ENCODE measurements at regions not wholly inside any gene's neighbourhood (a gene's known extent, or its start where the extent isn't known, plus 50 kb on each side); places are given as distances from the start of the nearest gene placed in this dataset.
"Not testable (repeated sequence)": the region's sequence is repeated elsewhere in the genome, so short reads cannot be mapped to it uniquely, and the experiment has no call there.

- Mint-ChIP-seq H3K9me3 (ENCODE audit: unreplicated experiment) (peaks cover 11% of the 10 kb centered on the region), H3K4me3 (ENCODE audit: unreplicated experiment) (no peak overlapping the region), H3K4me1 (ENCODE audit: low read depth, unreplicated experiment) (no peaks in the 10 kb centered on the region), H3K27ac (ENCODE audit: unreplicated experiment) (no peak overlapping the region), H3K36me3 (ENCODE audit: insufficient read depth, unreplicated experiment) (no peaks in the 10 kb centered on the region), H3K27me3 (ENCODE audit: insufficient read depth, unreplicated experiment) (peaks cover 7% of the 10 kb centered on the region)
- H3K9me3 ChIP-seq: peaks cover 5% of the 10 kb centered on the region; the same call in 1 of the 2 replicates
- H3K4me3 ChIP-seq (ENCODE audit: low read depth, low read length): no peak overlapping the region
- TF ChIP-seq, protein P1, sequence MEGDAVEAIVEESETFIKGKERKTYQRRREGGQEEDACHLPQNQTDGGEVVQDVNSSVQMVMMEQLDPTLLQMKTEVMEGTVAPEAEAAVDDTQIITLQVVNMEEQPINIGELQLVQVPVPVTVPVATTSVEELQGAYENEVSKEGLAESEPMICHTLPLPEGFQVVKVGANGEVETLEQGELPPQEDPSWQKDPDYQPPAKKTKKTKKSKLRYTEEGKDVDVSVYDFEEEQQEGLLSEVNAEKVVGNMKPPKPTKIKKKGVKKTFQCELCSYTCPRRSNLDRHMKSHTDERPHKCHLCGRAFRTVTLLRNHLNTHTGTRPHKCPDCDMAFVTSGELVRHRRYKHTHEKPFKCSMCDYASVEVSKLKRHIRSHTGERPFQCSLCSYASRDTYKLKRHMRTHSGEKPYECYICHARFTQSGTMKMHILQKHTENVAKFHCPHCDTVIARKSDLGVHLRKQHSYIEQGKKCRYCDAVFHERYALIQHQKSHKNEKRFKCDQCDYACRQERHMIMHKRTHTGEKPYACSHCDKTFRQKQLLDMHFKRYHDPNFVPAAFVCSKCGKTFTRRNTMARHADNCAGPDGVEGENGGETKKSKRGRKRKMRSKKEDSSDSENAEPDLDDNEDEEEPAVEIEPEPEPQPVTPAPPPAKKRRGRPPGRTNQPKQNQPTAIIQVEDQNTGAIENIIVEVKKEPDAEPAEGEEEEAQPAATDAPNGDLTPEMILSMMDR (IDR thresholded peaks at IDR 0.05; ENCODE audit: insufficient read depth in 1 of 2, low read depth in 1 of 2, low read length in 1 of 2, severe bottlenecking in 1 of 2, unreplicated experiment in 1 of 2): no peak
- ChIA-PET CTCF (no interaction called here), POLR2A (no interaction called here)
- H3K4me1 ChIP-seq: no peaks in the 10 kb centered on the region
- intact Hi-C loops (cut with micrococcal nuclease; ENCODE audit: unreplicated experiment): no loop called here
- H3K27me3 ChIP-seq (replicated peaks; ENCODE audit: control insufficient read depth, insufficient read depth, low read length): no peaks in the 10 kb centered on the region
- no peak for DNase-seq
- H3K36me3 ChIP-seq (ENCODE audit: control insufficient read depth, insufficient read depth, low read length): no peaks in the 10 kb centered on the region
- BruUV-seq (replicated peaks): no TSS peak
Measured at GRCh38 chr9:135360617-135361016, 119.0 kb upstream of the PPP1R26 start.

DNA sequence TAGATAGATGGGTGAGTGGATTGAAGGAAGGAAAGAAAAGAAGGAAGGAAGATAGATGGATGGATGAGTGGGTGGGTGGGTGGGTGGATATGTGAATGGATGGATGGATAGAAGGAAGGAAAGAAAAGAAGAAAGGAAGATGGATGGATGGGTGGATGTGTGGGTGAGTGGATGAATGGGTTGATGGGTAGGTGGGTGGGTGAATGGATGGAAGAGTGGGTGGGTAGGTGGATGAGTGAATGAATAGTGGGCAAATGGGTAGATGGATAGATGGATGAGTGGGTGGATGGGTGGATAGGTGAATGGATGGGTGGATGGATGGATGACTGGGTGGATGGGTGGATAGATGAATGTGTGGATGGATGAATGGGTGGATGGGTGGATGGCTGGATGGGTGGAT is 117.9 kb upstream of the PPP1R26 start:
- DNase-seq; H3K4me1 ChIP-seq; H3K27me3 ChIP-seq (replicated peaks; ENCODE audit: control insufficient read depth, insufficient read depth, low read length); POLR2A ChIA-PET; H3K4me3 ChIP-seq (ENCODE audit: low read depth, low read length); H3K4me1 Mint-ChIP-seq (ENCODE audit: low read depth, unreplicated experiment); H3K27me3 Mint-ChIP-seq (ENCODE audit: insufficient read depth, unreplicated experiment); H3K36me3 Mint-ChIP-seq (ENCODE audit: insufficient read depth, unreplicated experiment); intact Hi-C loops (cut with micrococcal nuclease; ENCODE audit: unreplicated experiment); H3K9me3 ChIP-seq; CTCF ChIA-PET; H3K36me3 ChIP-seq (ENCODE audit: control insufficient read depth, insufficient read depth, low read length); BruUV-seq (replicated peaks); H3K27ac Mint-ChIP-seq (ENCODE audit: unreplicated experiment); H3K4me3 Mint-ChIP-seq (ENCODE audit: unreplicated experiment): not testable (repeated sequence)
- H3K9me3 Mint-ChIP-seq (ENCODE audit: unreplicated experiment): peaks cover 11% of the 10 kb centered on the region

- Histone ChIP-seq H3K4me1 (no peaks in the 10 kb centered on the region), H3K36me3 (ENCODE audit: control insufficient read depth, insufficient read depth, low read length) (no peaks in the 10 kb centered on the region), H3K9me3 (peaks cover 5% of the 10 kb centered on the region; the same call in 1 of the 2 replicates), H3K27me3 (replicated peaks; ENCODE audit: control insufficient read depth, insufficient read depth, low read length) (no peaks in the 10 kb centered on the region), H3K4me3 (ENCODE audit: low read depth, low read length) (no peak overlapping the region)
- peaks cover 10% of the 10 kb centered on the region for H3K27me3 Mint-ChIP-seq (ENCODE audit: insufficient read depth, unreplicated experiment)
- no peak overlapping the region for H3K4me3 Mint-ChIP-seq (ENCODE audit: unreplicated experiment)
- BruUV-seq (replicated peaks): no TSS peak
- TF ChIP-seq, protein P1 (IDR thresholded peaks at IDR 0.05; ENCODE audit: insufficient read depth in 1 of 2, low read depth in 1 of 2, low read length in 1 of 2, severe bottlenecking in 1 of 2, unreplicated experiment in 1 of 2): no peak
- no peak for DNase-seq
- CTCF ChIA-PET: no interaction called here
- H3K36me3 Mint-ChIP-seq (ENCODE audit: insufficient read depth, unreplicated experiment): no peaks in the 10 kb centered on the region
- no peaks in the 10 kb centered on the region for H3K4me1 Mint-ChIP-seq (ENCODE audit: low read depth, unreplicated experiment)
- intact Hi-C loops (cut with micrococcal nuclease; ENCODE audit: unreplicated experiment): no loop called here
- no peak overlapping the region for H3K27ac Mint-ChIP-seq (ENCODE audit: unreplicated experiment)
- POLR2A ChIA-PET: no interaction called here
- peaks cover 11% of the 10 kb centered on the region for H3K9me3 Mint-ChIP-seq (ENCODE audit: unreplicated experiment)
Measured at GRCh38 chr9:135363596-135363995, 116.0 kb upstream of the PPP1R26 start.

All from Caco-2 (cell line).